HG02763 (cell line): ENCODE measurements at regions not wholly inside any gene's neighbourhood (a gene's known extent, or its start where the extent isn't known, plus 50 kb on each side); places are given as distances from the start of the nearest gene placed in this dataset.
"Not testable (repeated sequence)": the region's sequence is repeated elsewhere in the genome, so short reads cannot be mapped to it uniquely, and the experiment has no call there.

ENCODE experiments used
- ATAC-seq: cut with Tn5 transposase; IDR thresholded peaks from one replicate; pipeline ENCODE4 v1.9.1; 2021; ENCODE audit warnings: mild to moderate bottlenecking, moderate library complexity; ENCODE audit not compliant: unreplicated experiment

DNA sequence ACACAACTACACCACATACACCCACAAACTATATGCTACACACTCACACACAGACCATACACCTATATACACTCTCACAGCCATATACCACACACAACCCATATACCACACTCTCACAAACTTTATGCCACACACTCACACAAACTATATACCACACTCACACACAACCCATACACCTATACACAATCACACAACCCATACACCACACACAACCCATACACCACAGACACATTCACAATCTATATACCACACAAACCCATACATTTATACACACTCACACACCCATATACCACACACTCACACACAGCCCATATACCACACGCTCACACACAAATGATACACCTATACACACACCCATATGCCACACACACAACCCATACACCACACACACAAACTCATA is 163.3 kb downstream of the TMEM121 start:
- no peak for ATAC-seq

DNA sequence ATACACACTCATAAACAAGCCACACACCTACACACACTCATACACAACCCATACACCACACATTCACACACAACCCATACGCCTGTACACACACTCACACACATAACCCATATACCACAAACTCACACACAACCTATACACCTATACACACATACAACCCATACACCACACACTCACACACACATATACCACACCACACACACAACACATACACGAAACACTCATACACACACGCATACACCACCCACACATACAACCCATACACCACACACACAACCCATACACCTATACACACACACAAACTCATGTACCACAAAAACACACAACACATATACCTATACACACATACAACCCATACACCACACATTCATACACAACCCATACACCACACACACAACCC is 164.3 kb downstream of the TMEM121 start:
- ATAC-seq, result no peak

DNA sequence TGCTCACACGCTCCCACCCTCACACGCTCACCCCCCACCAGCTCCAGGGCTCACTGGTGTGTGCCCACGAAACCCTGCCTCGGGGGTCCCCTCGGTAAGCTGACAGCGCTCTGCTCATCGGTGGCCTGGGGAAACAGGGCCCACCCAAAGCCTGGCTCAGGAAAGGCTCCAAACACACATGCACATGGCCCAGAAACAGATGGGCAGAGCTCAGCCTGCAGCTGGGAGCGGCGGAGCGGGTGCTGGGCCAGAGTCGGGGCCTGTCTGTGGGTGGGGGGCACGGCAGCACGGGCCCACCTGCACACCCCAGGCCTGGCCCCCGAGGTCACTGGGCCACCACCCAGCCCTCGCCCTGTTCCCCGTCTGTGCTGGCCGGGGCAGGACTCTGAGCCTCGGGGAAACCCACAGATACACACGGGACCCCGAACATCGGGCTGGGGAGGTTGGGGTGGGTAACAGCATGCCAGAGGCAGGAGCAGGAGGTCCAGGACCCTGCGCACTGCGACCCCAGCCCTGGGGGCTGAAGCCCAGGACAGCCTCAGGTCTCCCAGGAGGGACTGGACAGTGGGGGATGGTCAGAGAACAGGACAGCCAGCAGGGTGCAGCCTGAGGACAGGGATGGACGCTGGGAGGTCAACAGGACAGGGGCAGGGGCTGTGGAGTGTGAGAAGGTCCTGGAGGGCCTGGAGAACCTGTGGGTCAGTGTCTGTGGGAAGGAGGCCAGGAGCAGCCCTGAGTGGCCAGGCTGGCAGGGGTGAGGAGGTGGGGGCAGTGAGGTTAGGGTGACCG is 165.1 kb downstream of the TMEM121 start:
- ATAC-seq, result not testable (repeated sequence)

DNA sequence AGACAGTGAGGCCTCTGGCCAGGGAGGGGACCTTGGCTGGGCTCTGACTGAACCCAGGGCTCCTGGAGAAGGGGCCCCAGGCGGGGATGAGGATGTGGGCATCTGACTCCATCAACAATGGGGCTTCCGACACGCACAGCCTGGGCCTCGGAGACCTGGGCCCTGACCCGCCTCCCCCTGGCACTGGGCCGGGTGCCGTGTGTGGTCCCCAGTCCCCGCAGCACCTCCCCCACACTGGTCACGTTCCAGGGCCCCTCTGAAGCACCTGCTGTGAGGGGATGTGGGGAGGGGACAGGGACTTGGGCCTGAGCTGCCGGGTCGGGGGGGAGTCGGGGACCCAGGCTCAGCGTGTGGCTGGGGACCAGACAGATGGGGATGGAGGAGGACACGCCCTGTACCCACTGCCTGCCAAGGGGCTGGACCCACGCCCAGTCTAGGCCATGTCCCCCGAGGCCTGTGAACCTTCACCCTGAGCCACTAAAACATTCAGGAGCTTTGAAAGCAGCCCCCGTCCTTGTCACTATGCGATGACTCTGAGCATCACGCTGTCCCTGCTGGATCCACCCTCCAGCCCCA is 165.8 kb downstream of the TMEM121 start:
- ATAC-seq, result not testable (repeated sequence)

DNA sequence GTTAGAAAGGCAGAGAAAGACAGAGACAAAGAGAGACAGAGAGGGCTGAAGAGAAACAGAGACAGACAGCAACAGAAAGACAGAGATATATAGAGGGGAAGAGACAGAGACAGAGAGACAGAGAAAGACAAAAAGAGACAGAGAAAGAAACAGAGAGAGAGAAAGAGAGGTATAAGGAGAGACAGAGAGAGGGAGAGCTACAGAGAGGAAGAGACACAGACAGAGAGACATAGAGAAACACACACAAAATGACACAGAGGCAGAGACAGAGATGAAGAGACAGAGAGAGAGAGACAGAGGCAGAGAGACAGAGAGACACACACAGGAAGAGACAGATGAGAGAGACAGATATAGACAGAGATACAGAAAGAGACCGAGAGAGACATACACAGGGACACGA is 168.6 kb downstream of the TMEM121 start:
- no peak for ATAC-seq

DNA sequence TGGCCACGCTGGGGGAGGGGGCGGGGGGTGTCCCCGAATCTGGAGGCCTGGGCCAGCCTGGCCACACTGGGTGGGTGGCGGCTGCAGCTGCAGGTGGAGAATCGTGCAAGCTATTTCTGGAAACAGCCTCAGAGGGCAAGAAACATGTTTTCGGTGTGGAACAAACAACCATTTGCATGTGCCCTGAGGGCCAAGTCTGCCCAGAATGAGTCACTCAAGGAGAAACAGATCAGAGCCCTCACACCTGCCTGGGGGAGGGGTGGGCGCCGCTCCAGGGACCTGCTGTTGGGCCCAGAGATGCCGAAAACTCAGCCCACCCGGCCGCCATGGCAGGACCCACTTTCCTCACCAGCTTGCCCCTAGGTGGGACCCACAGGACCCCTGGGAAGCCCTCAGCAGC is 170.0 kb downstream of the TMEM121 start:
- peak; percentile 52 for ATAC-seq

DNA sequence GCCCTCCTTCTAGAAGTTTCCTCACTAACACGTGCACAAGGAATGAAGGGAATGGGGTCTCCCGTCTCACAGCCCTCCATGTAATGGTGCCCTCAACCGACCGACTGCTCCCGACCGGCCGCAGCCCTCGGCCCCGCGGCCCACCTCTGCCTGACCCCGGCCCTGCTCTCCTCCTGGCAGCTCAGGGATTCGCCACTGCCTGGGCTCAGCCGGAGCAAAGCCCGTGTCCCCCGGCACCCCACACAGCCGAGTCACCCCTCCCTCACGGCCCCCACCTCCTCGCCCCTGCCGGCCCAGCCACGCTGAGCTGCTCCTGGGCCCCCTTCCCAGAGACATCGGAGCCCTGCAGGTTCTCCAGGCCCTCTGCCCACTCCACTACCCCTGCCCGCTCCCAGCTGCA is 171.0 kb downstream of the TMEM121 start:
- not testable (repeated sequence) for ATAC-seq

DNA sequence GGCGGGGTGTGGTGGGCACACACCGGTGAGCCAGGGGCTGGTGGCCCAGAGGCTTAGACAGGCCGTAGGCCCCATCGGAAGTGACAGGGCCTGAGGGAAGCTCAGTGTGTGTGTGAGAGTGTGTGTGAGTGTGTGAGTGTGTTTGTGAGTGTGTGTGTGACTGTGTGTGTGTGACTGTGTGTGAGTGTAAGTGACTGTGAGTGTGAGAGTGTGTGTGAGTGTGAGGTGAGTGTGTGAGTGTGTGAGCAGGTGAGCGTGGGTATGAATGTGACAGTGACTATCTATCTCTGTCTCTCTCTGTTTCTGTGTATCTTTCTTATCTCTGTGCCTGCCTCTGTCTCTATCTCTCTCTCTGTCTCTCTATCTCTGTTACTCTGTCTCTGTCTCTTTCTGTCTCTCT is 171.6 kb downstream of the TMEM121 start:
- ATAC-seq, result not testable (repeated sequence)

DNA sequence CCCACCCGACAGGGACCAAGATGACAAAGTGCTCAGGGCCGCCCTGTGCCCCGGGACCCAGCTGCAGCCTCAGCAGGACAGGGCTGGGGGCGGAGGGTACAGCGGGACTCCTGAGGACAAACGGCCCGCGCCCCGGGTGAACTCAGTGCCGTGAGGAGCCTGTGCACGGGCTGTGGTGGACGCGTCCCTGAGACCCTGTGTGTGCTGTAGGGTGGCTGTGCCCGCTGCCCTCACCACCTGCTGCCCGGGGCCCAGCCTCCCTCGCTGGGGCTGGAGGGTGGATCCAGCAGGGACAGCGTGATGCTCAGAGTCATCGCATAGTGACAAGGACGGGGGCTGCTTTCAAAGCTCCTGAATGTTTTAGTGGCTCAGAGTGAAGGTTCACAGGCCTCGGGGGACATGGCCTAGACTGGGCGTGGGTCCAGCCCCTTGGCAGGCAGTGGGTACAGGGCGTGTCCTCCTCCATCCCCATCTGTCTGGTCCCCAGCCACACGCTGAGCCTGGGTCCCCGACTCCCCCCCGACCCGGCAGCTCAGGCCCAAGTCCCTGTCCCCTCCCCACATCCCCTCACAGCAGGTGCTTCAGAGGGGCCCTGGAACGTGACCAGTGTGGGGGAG is 172.7 kb downstream of the TMEM121 start:
- ATAC-seq, result not testable (repeated sequence)

DNA sequence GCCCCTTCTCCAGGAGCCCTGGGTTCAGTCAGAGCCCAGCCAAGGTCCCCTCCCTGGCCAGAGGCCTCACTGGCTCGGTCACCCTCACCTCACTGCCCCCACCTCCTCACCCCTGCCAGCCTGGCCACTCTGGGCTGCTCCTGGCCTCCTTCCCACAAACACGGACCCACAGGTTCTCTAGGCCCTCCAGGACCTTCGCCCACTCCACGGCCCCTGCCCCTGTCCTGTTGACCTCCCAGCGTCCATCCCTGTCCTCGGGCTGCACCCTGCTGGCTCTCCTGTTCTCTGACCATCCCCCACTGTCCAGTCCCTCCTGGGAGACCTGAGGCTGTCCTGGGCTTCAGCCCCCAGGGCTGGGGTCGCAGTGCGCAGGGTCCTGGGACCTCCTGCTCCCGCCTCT is 173.3 kb downstream of the TMEM121 start:
- not testable (repeated sequence) for ATAC-seq

DNA sequence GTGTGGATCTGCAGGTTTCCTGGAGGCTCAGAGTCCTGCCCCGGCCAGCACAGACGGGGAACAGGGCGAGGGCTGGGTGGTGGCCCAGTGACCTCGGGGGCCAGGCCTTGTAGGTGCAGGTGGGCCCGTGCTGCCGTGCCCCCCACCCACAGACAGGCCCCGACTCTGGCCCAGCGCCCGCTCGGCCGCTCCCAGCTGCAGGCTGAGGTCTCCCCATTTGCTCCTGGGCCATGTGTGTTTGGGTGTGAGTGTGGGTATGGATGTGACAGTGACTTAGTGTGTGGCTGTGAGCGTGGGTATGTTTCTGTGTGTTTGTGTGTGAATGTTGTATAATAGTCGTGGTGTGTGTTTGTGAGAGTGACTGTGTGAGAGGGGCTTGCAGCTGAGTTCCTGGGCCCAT is 173.8 kb downstream of the TMEM121 start:
- ATAC-seq, result not testable (repeated sequence)

DNA sequence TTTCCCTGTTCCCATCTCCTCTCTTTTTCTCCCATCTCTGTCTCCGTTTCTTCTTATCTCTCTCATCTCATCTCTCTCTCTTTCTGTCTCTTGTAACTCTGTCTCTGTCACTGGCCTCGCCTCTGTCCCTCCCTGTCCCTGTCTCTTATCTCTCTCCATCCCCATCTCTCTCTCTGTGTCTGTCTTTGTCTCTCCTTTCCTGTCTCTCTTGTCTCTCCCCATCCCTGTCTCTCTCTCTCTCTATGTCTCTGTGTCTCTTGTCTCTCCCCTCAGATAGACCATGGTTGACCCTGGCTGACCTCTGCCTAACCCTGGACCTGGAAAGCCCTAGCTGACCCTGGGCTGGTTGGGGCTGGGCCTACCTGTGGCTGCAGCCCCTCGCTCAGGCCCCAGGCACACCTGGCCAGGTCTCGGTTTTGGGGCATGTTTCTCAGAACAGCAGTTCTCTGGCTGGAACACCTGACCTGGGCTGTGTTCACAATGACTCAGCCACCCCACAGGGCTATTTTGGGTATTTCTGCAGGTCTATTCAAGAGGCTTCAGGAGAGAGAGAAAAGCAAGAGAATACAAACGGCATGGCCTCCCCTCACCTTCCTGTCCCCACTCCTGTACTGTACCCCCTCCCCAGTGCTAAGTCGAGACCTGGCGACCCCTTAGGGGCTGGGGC is 174.4 kb downstream of the TMEM121 start:
- peak; percentile 33 for ATAC-seq

DNA sequence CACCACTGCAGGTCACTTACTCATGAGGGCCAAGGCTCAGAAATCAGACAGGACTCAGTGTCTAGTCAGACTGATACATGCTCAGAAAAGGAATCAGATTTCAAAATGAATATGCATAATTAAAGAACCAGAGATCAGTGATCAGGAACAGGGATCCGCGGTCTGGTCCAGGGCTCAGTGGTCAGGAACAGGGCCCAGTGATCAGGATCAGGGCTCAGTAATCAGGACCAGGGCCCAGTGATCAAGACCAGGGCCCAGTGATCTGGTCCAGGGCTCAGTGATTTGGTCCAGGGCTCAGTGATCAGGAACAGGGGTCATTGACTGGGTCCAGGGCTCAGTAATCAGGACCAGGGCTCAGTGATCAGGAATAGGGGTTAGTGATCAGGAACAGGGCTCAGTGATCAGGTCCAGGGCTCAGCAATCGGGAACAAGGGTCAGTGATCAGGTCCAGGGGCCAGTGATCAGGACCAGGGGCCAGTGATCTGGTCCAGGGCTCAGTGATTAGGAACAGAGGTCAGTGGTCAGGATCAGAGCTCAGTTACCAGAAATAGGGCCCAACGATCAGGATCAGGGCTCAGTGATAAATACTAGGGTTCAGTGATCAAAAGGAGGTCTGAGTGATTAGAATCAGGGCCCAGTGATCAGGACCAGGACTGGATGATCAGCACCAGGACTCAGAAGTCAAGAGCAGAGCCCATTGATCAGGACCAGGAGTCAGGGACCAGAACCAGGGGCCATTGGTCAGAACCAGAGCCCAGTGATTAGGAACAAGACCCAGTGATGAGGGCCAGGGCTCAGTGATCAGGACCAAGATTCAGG is 175.3 kb downstream of the TMEM121 start:
- ATAC-seq, result no peak

DNA sequence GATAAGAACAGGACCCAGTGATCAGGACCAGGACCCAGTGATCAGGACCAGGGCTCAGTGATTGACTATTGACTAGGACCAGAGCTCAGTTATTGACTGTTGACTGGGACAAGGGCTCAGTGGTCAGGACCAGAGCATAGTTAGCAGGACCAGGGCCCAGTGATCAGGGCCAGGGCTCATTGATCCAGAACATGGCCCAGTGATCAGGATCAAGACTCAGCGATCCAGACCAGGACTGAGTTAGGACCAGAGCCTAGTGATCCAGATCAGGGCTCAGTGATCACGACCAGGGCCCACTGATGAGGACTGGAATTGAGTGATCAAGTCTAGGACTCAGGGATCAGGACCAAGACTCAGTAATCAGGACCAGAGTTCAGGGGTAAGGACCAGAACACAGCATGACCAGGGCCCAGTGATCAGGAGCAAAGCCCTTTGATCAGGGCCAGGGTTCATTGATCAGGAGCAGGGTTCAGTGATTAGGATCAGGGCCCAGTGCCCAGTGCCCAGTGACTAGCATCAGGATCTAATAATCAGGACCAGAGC is 176.0 kb downstream of the TMEM121 start:
- no peak for ATAC-seq

DNA sequence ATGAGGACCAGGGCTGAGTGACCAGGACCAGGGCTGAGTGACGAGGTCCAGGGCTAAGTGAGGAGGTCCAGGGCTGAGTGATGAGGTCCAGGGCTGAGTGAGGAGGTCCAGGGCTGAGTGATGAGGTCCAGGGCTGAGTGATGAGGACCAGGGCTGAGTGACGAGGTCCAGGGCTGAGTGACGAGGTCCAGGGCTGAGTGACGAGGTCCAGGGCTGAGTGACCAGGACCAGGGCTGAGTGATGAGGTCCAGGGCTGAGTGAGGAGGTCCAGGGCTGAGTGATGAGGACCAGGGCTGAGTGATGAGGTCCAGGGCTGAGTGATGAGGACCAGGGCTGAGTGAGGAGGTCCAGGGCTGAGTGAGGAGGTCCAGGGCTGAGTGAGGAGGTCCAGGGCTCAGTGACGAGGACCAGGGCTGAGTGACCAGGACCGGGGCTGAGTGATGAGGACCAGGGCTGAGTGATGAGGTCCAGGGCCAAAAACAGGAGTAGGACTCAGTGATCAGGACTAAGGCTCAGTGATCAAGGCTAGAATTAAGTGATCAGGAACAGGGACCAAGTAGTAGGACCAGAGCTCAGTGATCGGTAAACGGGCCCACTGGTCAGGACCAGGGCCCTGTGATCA is 176.8 kb downstream of the TMEM121 start:
- ATAC-seq, result not testable (repeated sequence)

DNA sequence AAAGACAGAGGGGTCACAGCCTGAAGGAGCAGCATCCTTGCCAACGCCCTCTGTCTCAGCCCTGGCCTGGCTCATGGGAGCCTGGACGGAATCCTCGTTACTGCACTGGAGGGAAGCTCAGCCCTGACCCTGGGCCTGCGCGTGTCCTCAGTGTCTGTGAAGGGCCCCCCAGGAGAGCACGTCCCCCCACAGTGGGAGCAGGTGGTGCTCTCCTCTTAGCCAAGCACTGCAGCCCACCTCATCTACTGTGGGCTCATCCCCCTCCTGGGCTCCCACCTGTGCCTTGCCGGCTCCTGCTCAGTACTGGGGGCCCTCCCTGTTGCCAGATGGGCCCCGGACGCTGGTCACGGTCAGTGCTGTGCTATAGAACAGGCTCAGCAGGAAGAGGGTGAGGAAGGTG is 177.7 kb downstream of the TMEM121 start:
- not testable (repeated sequence) for ATAC-seq

DNA sequence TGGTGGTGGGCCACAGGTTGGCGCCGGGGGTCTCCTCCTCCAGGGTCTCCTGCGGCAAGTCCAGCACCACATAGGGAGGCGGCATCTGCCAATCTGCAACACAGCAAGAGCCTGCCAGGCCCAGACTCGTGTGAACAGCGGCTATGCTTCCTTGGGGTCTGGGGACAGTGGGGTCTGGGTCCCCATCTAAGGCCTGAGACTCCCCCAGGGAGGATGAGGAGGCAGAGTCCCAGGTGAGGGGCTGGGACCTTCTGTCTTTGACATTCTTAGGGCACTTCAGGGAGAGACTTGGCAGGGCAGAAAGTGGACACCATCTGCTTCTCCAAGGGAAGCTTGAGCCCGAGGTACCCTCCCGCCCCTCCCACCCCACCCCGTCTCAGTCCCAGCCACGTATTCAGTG is 178.1 kb downstream of the TMEM121 start:
- not testable (repeated sequence) for ATAC-seq

DNA sequence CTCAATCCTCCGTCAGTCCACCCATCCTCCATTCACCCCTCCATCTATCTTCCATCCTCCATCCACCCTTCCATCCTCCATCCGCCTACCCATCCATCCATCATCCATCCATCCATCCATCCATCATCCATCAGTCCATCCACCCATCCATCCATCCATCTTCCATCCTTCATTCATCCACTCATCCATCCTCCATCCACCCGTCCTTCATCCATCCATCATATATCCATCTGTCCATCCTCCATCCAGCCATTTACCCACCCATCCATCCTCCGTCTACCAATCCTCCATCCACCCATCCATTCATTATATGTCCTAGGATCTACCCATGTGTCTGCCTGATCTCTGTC is 179.1 kb downstream of the TMEM121 start:
- ATAC-seq, result not testable (repeated sequence)

DNA sequence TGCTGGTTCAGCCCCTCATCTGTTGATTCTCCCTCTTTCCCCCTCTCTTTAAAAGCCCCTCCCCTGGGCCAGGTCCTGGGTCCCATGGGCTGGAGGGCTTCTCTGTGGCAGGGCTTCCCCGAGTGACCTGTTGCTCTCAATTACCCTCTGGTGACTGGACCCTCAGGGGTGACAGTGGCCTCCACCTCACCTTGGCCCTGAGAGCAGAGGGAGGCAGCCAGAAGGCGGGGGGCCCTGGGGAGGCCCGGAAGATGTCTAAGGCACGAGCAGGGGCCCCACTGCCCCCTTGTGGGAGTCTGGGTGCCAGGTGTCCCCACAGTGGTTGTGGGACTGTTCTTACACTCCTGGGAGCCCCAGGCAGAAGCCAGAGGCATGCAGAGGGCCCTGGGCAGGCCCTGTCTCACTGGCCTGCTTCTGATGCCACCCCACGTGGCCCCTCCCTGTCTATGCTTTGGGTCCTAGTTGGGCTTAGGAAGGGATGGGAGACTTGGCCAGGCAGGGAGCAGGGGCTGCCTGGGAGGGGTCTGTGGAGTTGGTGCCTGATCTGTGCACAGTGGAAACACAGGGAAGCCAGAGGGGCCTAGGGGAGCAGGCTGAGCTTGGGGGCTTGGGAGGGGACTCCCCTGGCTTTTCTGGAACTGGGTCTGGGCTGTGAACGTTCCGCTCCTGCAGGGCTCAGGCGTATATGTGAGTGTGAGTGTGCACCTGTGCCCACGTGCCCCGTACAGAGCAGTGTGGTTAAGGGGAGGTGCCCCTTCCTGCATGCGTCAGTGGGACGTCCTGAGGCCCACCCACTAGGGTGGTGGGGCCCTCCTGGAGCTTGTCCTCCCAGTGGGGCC is 179.7 kb downstream of the TMEM121 start:
- peak; percentile 39 for ATAC-seq
